ENCODE measurements at regions not wholly inside any gene's neighbourhood (a gene's known extent, or its start where the extent isn't known, plus 50 kb on each side); places are given as distances from the start of the nearest gene placed in this dataset.

- peak; percentile 54 for DNase-seq (ENCODE audit: low read depth)
Measured at GRCh38 chr15:25504307-25504706, 65.5 kb upstream of the UBE3A start.

- DNase-seq (ENCODE audit: low read depth) = no peak
Measured at GRCh38 chr15:25501828-25502446, 63.1 kb upstream of the UBE3A start.

- no peak for DNase-seq (ENCODE audit: low read depth)
Measured at GRCh38 chr15:25498835-25499234, 60.0 kb upstream of the UBE3A start.

GRCh38 chr15:25497934-25498333 lies 59.1 kb upstream of the UBE3A start:
- no peak for DNase-seq (ENCODE audit: low read depth)

GRCh38 chr15:25493823-25494526 lies 55.2 kb upstream of the UBE3A start:
- DNase-seq (ENCODE audit: low read depth) = no peak

GRCh38 chr15:25492315-25492714 lies 53.5 kb upstream of the UBE3A start:
- DNase-seq (ENCODE audit: low read depth) = no peak
